HUES64 (cell line): ENCODE measurements at regions not wholly inside any gene's neighbourhood (a gene's known extent, or its start where the extent isn't known, plus 50 kb on each side); places are given as distances from the start of the nearest gene placed in this dataset.

Experiments
- H3K27ac ChIP-seq: 2 replicates; pipeline ENCODE4 v1.7.0; 2013; ENCODE audit warnings: low read depth, low read length, inconsistent platforms
- H3K27me3 ChIP-seq: 2 replicates; pipeline ENCODE4 v1.6.1; 2013; ENCODE audit warnings: mild to moderate bottlenecking, low read length; ENCODE audit not compliant: insufficient read depth
- H3K36me3 ChIP-seq: 2 replicates; pipeline ENCODE4 v1.6.1; 2013; ENCODE audit warnings: mild to moderate bottlenecking, low read length; ENCODE audit not compliant: insufficient read depth
- H3K4me1 ChIP-seq: 2 replicates; pipeline ENCODE4 v1.6.1; 2013; ENCODE audit warnings: mild to moderate bottlenecking, low read length, moderate library complexity; ENCODE audit not compliant: insufficient read depth
- H3K4me3 ChIP-seq: 2 replicates; pipeline ENCODE4 v1.5.1; 2013; ENCODE audit warnings: mild to moderate bottlenecking, low read length, moderate library complexity
- H3K9ac ChIP-seq: 2 replicates; pipeline ENCODE4 v1.6.1; 2013; ENCODE audit warnings: mild to moderate bottlenecking, low read depth, low read length
- H3K9me3 ChIP-seq: 2 replicates; pipeline ENCODE4 v1.6.1; 2013; ENCODE audit warnings: low read depth, low read length; ENCODE audit not compliant: insufficient read depth
- WGBS: fragments of 150-250, 120-280 bp; methylation state at CpG from one replicate; pipeline ENCODE4 v1.1.7; 2013; ENCODE audit warnings: missing lambda C conversion rate; 5-methylcytosine and 5-hydroxymethylcytosine counted together

DNA sequence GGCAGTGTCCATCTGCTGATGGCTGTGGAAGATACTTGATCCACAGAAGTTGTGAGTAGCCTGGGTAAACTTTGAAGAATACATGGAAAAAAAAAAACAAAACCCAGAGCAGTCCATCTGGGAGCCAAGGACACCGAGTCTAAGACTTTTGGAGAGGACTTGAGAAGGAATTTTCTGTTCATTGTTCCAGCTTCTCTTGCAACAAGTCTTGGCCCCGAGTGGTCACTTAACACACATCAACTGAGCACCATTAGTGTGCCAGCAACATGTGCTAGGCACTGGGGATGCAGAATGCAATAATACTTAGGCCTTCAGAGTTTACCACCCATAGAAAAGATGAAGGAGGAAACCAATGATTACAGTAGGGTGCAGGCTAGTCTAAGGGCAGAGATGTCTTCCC lies 266.7 kb downstream of the EMP1 start:
- H3K9me3 ChIP-seq, result no peaks in the 10 kb centered on the region
- no peaks in the 10 kb centered on the region for H3K36me3 ChIP-seq
- no peaks in the 10 kb centered on the region for H3K4me1 ChIP-seq
- H3K27ac ChIP-seq, result no peak overlapping the region
- no peak overlapping the region for H3K9ac ChIP-seq
- no peaks in the 10 kb centered on the region for H3K27me3 ChIP-seq
- 88% methylated on average over 2 of the region's 2 CpGs for WGBS
- no peak overlapping the region for H3K4me3 ChIP-seq

DNA sequence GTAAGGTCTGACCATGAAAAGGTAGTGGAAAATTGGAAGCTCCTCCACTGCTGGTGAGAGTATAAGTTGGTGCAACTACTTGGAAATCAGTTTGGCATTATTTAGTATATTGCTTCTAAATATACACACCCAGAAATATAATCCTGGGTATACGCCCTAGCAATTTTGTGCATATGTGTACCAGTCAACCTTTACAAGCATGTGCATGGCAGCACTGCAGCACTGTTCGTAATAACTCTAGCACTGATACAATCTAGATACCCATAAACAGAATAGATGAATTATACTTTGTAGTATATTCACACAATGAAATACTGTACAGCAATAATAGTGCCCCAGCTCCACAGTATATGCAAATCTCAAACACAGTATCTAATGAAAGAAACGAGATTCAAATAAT lies 265.9 kb downstream of the EMP1 start:
- H3K27ac ChIP-seq, result no peak overlapping the region
- no peaks in the 10 kb centered on the region for H3K36me3 ChIP-seq
- 93% methylated on average over 3 of the region's 3 CpGs for WGBS
- no peaks in the 10 kb centered on the region for H3K4me1 ChIP-seq
- no peak overlapping the region for H3K9ac ChIP-seq
- H3K27me3 ChIP-seq, result no peaks in the 10 kb centered on the region
- H3K4me3 ChIP-seq, result no peak overlapping the region
- H3K9me3 ChIP-seq, result no peaks in the 10 kb centered on the region

DNA sequence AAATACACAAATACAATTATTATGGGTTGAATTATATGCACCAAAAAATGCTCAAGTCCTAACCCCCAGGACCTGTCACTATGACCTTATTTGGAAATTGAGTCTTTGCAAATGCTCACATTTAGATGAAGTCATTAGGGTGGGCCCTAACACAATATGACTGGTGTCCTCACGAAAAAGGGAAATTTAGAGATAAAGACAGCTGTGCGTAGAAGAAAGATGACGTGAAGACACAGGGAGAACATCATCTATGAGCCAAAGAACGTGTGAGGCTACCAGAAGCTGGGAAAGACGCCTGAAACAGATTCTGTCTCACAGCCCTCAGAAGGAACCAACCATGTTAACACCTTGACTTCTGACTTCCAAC lies 259.2 kb downstream of the EMP1 start:
- 93% methylated on average over 5 of the region's 5 CpGs for WGBS
- Histone ChIP-seq H3K9ac (no peak overlapping the region), H3K4me3 (no peak overlapping the region)

DNA sequence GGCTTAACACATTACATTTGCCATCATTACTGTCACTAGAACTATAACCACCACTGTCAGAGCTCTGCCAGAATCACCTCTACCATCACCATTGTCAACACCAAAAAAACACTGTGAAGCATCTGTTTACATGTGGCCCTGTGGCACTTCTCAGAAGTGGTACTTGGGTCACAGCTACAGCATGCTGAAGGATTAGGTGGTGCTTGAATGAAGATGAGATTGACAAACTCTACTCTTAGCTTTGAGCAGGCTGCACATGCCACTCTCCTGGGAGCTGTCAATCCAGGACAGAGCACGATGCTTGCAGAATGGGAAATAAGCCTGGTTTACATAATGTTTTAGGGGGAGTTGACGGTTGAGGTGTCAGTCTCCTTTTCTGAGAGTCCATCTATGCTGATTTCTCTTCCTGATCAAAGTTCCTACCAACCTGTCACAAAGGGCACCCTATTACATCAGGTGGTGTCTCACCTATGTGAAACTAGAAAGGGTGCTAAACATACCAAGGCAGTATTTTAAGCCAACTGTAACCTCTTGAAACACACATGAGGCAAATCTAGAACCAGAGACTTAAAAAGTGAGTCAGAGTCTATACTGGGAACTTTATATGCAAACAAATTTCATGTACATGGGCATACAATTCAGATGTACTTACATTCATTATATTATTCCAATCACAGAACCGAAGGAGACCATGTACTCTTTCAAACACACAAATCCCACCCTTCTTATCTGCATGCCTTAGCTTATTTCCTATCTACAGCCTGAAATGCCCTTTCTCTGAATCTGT lies 258.7 kb downstream of the EMP1 start:
- Histone ChIP-seq H3K36me3 (no peaks in the 10 kb centered on the region), H3K9me3 (no peaks in the 10 kb centered on the region), H3K4me1 (no peaks in the 10 kb centered on the region), H3K27ac (no peak overlapping the region), H3K9ac (no peak overlapping the region), H3K27me3 (no peaks in the 10 kb centered on the region), H3K4me3 (no peak overlapping the region)
- WGBS, result 96% methylated on average over 2 of the region's 3 CpGs

More for the DNA sequence above, 259.2 kb downstream of the EMP1 start:
- Histone ChIP-seq H3K4me1 (no peaks in the 10 kb centered on the region), H3K27ac (no peak overlapping the region), H3K9me3 (no peaks in the 10 kb centered on the region), H3K27me3 (no peaks in the 10 kb centered on the region), H3K36me3 (no peaks in the 10 kb centered on the region)

DNA sequence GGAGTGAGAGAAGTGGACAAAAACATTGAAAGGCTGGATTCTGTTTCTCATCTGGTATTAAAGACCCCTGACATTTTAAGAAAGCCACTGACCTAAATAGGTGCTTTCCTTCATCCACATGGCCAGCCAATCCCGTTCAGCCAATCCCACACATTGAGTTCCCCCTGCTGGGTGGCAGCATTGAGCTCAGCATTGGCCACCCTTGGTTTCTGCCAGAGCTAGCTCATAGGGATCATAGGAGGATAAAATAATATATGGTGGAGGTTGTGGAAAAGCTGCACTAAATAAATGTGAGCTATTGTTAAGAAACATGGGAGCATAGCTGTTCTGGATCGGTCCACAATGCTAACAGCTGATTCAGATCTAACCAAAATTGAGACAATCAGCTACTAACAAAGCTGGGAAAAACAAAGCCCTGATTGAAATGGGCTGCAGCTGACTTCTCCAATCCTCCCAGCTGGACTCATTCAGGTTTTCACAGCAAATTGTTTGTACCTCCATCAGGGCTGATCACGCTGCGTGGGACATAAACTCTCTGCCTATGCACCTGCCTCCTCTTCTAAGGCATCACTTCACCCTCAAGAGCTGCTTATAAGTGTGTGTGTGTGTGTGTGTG lies 256.5 kb downstream of the EMP1 start:
- Histone ChIP-seq H3K36me3 (no peaks in the 10 kb centered on the region), H3K9ac (no peak overlapping the region), H3K27me3 (no peaks in the 10 kb centered on the region), H3K9me3 (no peaks in the 10 kb centered on the region), H3K4me1 (no peaks in the 10 kb centered on the region), H3K4me3 (no peak overlapping the region), H3K27ac (no peak overlapping the region)
- WGBS, result 91% methylated on average over 4 of the region's 4 CpGs

DNA sequence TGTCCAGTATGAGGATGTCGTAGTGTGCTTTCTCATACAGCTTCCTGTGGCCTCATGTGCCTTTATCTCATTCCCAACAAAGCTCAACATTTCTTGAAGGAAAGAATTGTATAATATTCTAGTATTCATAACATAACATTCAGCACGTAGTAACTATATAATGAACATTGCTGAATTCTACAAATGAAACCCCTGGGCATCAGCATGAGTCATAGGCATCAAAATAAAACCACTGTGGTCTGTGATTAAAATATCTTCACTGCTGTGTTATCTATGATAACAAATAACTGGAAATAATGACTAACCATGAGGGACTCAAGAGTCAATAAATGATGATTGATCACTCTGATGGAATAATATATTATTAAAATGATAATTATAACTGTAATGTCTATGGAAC lies 255.2 kb downstream of the EMP1 start:
- H3K4me1 ChIP-seq, result no peaks in the 10 kb centered on the region
- no peaks in the 10 kb centered on the region for H3K27me3 ChIP-seq

DNA sequence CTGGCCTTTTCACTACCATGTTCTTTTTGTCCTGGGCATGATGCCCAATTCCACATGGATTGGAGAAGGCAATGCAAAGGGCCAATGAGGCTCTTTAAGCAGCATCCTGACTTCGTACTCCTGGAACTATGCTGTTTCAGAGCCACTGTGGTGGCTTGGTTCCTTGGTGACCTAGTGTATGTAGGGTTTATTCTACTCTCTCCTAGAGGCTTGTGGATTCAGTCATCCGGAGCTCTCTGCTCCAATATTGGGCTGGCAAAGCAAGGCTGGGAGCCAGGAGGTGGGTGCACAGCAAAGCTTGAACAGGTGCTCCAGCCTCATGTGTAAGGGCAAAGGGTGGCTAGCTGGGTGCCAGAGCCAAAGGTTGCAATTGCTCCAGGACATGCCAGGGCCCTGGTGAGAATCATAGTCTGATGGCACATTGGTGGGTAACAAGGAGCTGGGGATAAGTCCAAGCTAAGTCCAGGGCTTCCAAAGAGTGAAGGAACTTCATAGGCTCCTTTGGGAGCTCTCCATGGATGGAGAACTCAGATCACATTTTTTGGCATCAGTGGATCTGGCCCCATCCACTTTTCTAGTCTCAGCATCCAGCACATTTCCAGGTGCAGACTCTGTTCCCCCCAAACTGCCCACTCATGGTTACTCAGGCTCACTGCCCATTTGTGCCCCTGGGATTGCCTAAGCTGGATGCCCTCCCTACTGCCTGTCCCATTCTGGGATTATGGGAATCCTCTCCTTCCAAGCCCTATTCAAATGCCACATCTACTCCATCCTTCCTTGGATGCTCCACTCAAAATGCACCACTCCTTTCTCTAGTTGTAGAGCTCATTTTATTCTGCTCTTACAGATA lies 253.9 kb downstream of the EMP1 start:
- 98% methylated on average over 2 of the region's 2 CpGs for WGBS
- H3K27me3 ChIP-seq, result no peaks in the 10 kb centered on the region
- H3K4me3 ChIP-seq, result no peak overlapping the region
- no peaks in the 10 kb centered on the region for H3K4me1 ChIP-seq
- no peaks in the 10 kb centered on the region for H3K9me3 ChIP-seq
- H3K9ac ChIP-seq, result no peak overlapping the region
- no peak overlapping the region for H3K27ac ChIP-seq
- no peaks in the 10 kb centered on the region for H3K36me3 ChIP-seq

More for the DNA sequence above, 255.2 kb downstream of the EMP1 start:
- Histone ChIP-seq H3K9ac (no peak overlapping the region), H3K36me3 (no peaks in the 10 kb centered on the region), H3K4me3 (no peak overlapping the region), H3K27ac (no peak overlapping the region), H3K9me3 (no peaks in the 10 kb centered on the region)
- 100% methylated on average over 2 of the region's 2 CpGs for WGBS

DNA sequence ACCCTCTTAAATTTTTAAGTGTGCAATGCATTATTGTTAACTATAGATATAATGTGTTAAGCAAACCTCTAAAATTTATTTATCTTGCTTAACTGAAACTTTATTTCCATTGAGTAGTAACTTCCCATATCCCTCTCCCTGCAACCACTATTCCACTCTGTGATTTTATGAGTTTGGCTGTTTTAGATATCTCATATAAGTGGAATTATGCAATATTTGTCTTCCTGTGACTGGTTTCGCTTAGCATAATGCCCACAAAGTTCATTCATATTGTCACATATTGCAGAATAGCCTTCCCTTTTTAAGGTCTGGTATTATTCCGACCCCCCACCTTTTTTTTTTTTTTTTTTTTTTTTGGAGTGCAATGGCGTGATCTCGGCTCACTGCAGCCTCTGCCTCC lies 247.6 kb downstream of the EMP1 start:
- no peaks in the 10 kb centered on the region for H3K36me3 ChIP-seq
- no peak overlapping the region for H3K27ac ChIP-seq
- no peak overlapping the region for H3K4me3 ChIP-seq
- H3K27me3 ChIP-seq, result no peaks in the 10 kb centered on the region
- WGBS, result 93% methylated on average over 4 of the region's 4 CpGs
- H3K9ac ChIP-seq, result no peak overlapping the region
- no peaks in the 10 kb centered on the region for H3K9me3 ChIP-seq
- no peaks in the 10 kb centered on the region for H3K4me1 ChIP-seq

DNA sequence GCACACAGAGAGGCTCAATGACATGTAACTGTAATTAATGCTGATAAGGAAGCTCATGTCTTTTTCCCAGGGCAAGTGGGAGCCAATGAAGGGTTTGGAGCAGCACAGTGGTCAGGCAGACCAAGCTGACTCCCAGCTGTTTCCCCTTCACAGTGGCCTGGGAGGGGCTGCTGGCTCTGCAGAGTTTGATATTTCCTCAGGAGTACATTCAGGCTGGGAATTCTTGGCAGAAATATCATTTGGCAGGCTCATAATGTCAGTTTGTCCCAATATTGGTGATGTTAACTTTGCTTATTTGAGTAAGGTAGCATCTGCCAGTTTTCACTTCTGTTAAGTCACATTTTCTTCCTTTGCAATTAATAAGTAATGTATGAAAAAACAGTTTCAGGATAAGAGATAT lies 247.0 kb downstream of the EMP1 start:
- H3K27me3 ChIP-seq, result no peaks in the 10 kb centered on the region
- H3K4me3 ChIP-seq, result no peak overlapping the region
- no peaks in the 10 kb centered on the region for H3K36me3 ChIP-seq
- no peak overlapping the region for H3K9ac ChIP-seq
- no peaks in the 10 kb centered on the region for H3K4me1 ChIP-seq
- H3K27ac ChIP-seq, result no peak overlapping the region
- no peaks in the 10 kb centered on the region for H3K9me3 ChIP-seq

DNA sequence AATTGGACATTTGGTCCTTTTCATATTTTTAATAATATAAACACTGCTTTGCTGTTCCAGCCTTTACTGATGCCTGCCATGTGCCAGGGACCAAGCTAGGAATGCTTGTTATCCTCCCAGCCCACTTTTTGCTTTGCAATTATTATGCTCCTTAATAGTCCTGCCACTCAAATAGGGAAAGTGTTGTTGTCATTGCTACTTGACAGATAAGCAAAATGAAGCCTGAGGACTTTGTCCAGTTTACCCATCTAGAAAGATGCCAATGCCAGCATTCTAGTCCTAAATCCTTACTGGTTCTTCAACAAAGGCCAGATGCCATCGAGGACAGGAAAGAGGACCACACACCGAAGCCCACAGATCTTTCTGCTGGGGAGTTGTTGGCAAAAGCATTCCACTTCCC lies 246.5 kb downstream of the EMP1 start:
- 91% methylated on average over 2 of the region's 2 CpGs for WGBS
- no peaks in the 10 kb centered on the region for H3K4me1 ChIP-seq
- no peak overlapping the region for H3K9ac ChIP-seq
- H3K36me3 ChIP-seq, result no peaks in the 10 kb centered on the region
- no peaks in the 10 kb centered on the region for H3K27me3 ChIP-seq
- no peak overlapping the region for H3K27ac ChIP-seq
- H3K9me3 ChIP-seq, result no peaks in the 10 kb centered on the region
- H3K4me3 ChIP-seq, result no peak overlapping the region

DNA sequence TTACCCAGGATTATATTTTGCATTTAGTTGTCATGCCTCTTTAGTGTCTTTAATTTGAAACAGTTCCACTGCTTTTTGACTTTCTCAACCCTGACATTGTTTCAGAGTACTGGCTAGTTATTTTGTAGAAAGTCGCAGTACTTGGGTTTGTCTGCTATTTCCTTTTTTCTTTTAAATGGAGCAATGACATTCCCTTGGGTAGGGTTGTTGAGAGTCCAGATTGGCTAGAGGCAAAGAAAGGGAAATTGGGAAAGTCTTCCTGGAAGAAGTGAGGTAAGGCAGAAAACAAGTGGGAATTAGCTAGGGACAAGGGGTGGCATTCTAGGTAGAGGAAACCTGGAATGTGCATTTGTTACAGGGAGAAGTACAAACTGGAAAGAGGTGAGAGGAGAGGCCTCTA lies 245.9 kb downstream of the EMP1 start:
- H3K4me1 ChIP-seq, result no peaks in the 10 kb centered on the region
- no peak overlapping the region for H3K27ac ChIP-seq
- no peaks in the 10 kb centered on the region for H3K27me3 ChIP-seq
- no peak overlapping the region for H3K9ac ChIP-seq
- H3K9me3 ChIP-seq, result no peaks in the 10 kb centered on the region
- WGBS, result 86% methylated on average over 1 of the region's 1 CpG
- no peak overlapping the region for H3K4me3 ChIP-seq
- no peaks in the 10 kb centered on the region for H3K36me3 ChIP-seq
